Activated naive CD8-positive, alpha-beta T cell (primary cell): ENCODE measurements at regions not wholly inside any gene's neighbourhood (a gene's known extent, or its start where the extent isn't known, plus 50 kb on each side); places are given as distances from the start of the nearest gene placed in this dataset.

Experiments used
- H3K27ac Mint-ChIP-seq: one replicate; pipeline ENCODE4 v1.8.0; 2021; ENCODE audit warnings: mixed read lengths
- H3K27me3 Mint-ChIP-seq: one replicate; pipeline ENCODE4 v1.8.0; 2021; ENCODE audit warnings: mixed read lengths
- H3K36me3 Mint-ChIP-seq: one replicate; pipeline ENCODE4 v1.8.0; 2021; ENCODE audit warnings: mixed read lengths
- H3K4me1 Mint-ChIP-seq: one replicate; pipeline ENCODE4 v1.8.0; 2021; ENCODE audit warnings: low read depth, mixed read lengths
- H3K4me3 Mint-ChIP-seq: one replicate; pipeline ENCODE4 v1.8.0; 2021; ENCODE audit warnings: mild to moderate bottlenecking, mixed read lengths
- H3K9me3 Mint-ChIP-seq: one replicate; pipeline ENCODE4 v1.8.0; 2021; ENCODE audit warnings: low read depth, mixed read lengths

GRCh38 chr6:115365783-115366182 lies 694.9 kb downstream of the FRK start:
- H3K36me3 Mint-ChIP-seq = no peaks in the 10 kb centered on the region

GRCh38 chr6:115363379-115363778 lies 697.3 kb downstream of the FRK start:
- H3K36me3 Mint-ChIP-seq = no peaks in the 10 kb centered on the region
- peaks cover 7% of the 10 kb centered on the region for H3K9me3 Mint-ChIP-seq
- no peaks in the 10 kb centered on the region for H3K27me3 Mint-ChIP-seq
- no peaks in the 10 kb centered on the region for H3K4me1 Mint-ChIP-seq
- H3K27ac Mint-ChIP-seq = no peak overlapping the region
- no peak overlapping the region for H3K4me3 Mint-ChIP-seq

More at GRCh38 chr6:115365783-115366182, 694.9 kb downstream of the FRK start:
- H3K27me3 Mint-ChIP-seq = no peaks in the 10 kb centered on the region
- no peaks in the 10 kb centered on the region for H3K4me1 Mint-ChIP-seq
- H3K9me3 Mint-ChIP-seq = peaks cover 8% of the 10 kb centered on the region
- no peak overlapping the region for H3K27ac Mint-ChIP-seq
- H3K4me3 Mint-ChIP-seq = no peak overlapping the region

GRCh38 chr6:115362234-115362633 lies 698.5 kb downstream of the FRK start:
- no peaks in the 10 kb centered on the region for H3K36me3 Mint-ChIP-seq
- H3K27me3 Mint-ChIP-seq = no peaks in the 10 kb centered on the region
- peaks cover 7% of the 10 kb centered on the region for H3K9me3 Mint-ChIP-seq
- no peak overlapping the region for H3K27ac Mint-ChIP-seq
- no peak overlapping the region for H3K4me3 Mint-ChIP-seq
- H3K4me1 Mint-ChIP-seq = no peaks in the 10 kb centered on the region

- Mint-ChIP-seq H3K9me3 (peaks cover 4% of the 10 kb centered on the region), H3K27me3 (no peaks in the 10 kb centered on the region), H3K4me3 (no peak overlapping the region), H3K36me3 (no peaks in the 10 kb centered on the region), H3K27ac (no peak overlapping the region), H3K4me1 (no peaks in the 10 kb centered on the region)
Measured at GRCh38 chr6:115360602-115361325, 699.9 kb downstream of the FRK start.

- Mint-ChIP-seq H3K9me3 (peaks cover 11% of the 10 kb centered on the region), H3K4me3 (no peak overlapping the region), H3K27me3 (no peaks in the 10 kb centered on the region), H3K4me1 (no peaks in the 10 kb centered on the region), H3K27ac (no peak overlapping the region), H3K36me3 (no peaks in the 10 kb centered on the region)
Measured at GRCh38 chr6:115358616-115359015, 702.1 kb downstream of the FRK start.

GRCh38 chr6:115356371-115356770 lies 704.3 kb downstream of the FRK start:
- no peak overlapping the region for H3K27ac Mint-ChIP-seq
- no peaks in the 10 kb centered on the region for H3K27me3 Mint-ChIP-seq
- H3K4me3 Mint-ChIP-seq = no peak overlapping the region
- H3K36me3 Mint-ChIP-seq = no peaks in the 10 kb centered on the region
- H3K4me1 Mint-ChIP-seq = no peaks in the 10 kb centered on the region
- H3K9me3 Mint-ChIP-seq = peaks cover 11% of the 10 kb centered on the region

GRCh38 chr6:115323001-115323400 lies 737.7 kb downstream of the FRK start:
- Mint-ChIP-seq H3K27ac (no peak overlapping the region), H3K4me3 (no peak overlapping the region), H3K36me3 (no peaks in the 10 kb centered on the region), H3K4me1 (no peaks in the 10 kb centered on the region), H3K27me3 (no peaks in the 10 kb centered on the region), H3K9me3 (peaks cover 5% of the 10 kb centered on the region)

GRCh38 chr6:115319823-115320222 lies 740.9 kb downstream of the FRK start:
- no peaks in the 10 kb centered on the region for H3K27me3 Mint-ChIP-seq
- no peak overlapping the region for H3K4me3 Mint-ChIP-seq
- H3K36me3 Mint-ChIP-seq = no peaks in the 10 kb centered on the region
- no peak overlapping the region for H3K27ac Mint-ChIP-seq
- H3K9me3 Mint-ChIP-seq = peaks cover 5% of the 10 kb centered on the region
- H3K4me1 Mint-ChIP-seq = no peaks in the 10 kb centered on the region

GRCh38 chr6:115310156-115310555 lies 750.5 kb downstream of the FRK start:
- Mint-ChIP-seq H3K9me3 (peaks cover 24% of the 10 kb centered on the region), H3K4me1 (no peaks in the 10 kb centered on the region), H3K27ac (no peak overlapping the region), H3K27me3 (no peaks in the 10 kb centered on the region), H3K36me3 (no peaks in the 10 kb centered on the region), H3K4me3 (no peak overlapping the region)

GRCh38 chr6:115302731-115303130 lies 758.0 kb downstream of the FRK start:
- no peaks in the 10 kb centered on the region for H3K27me3 Mint-ChIP-seq
- no peaks in the 10 kb centered on the region for H3K4me1 Mint-ChIP-seq
- no peaks in the 10 kb centered on the region for H3K36me3 Mint-ChIP-seq
- no peak overlapping the region for H3K27ac Mint-ChIP-seq
- H3K4me3 Mint-ChIP-seq = no peak overlapping the region
- peaks cover 19% of the 10 kb centered on the region for H3K9me3 Mint-ChIP-seq

- Mint-ChIP-seq H3K36me3 (no peaks in the 10 kb centered on the region), H3K4me3 (no peak overlapping the region), H3K4me1 (no peaks in the 10 kb centered on the region), H3K9me3 (peaks cover 7% of the 10 kb centered on the region), H3K27me3 (no peaks in the 10 kb centered on the region), H3K27ac (no peak overlapping the region)
Measured at GRCh38 chr6:115287467-115287866, 773.2 kb downstream of the FRK start.

- Mint-ChIP-seq H3K4me3 (no peak overlapping the region), H3K27ac (no peak overlapping the region), H3K4me1 (no peaks in the 10 kb centered on the region), H3K36me3 (no peaks in the 10 kb centered on the region), H3K27me3 (no peaks in the 10 kb centered on the region), H3K9me3 (peaks cover 10% of the 10 kb centered on the region)
Measured at GRCh38 chr6:115276881-115277565, 783.7 kb downstream of the FRK start.

GRCh38 chr6:115272311-115272710 lies 788.4 kb downstream of the FRK start:
- Mint-ChIP-seq H3K9me3 (peaks cover 6% of the 10 kb centered on the region), H3K27me3 (no peaks in the 10 kb centered on the region), H3K4me3 (no peak overlapping the region), H3K4me1 (no peaks in the 10 kb centered on the region), H3K36me3 (no peaks in the 10 kb centered on the region), H3K27ac (no peak overlapping the region)

- H3K4me1 Mint-ChIP-seq = no peaks in the 10 kb centered on the region
- peaks cover 4% of the 10 kb centered on the region for H3K9me3 Mint-ChIP-seq
- H3K27me3 Mint-ChIP-seq = no peaks in the 10 kb centered on the region
- no peak overlapping the region for H3K27ac Mint-ChIP-seq
- H3K36me3 Mint-ChIP-seq = no peaks in the 10 kb centered on the region
- no peak overlapping the region for H3K4me3 Mint-ChIP-seq
Measured at GRCh38 chr6:115271434-115271833, 789.3 kb downstream of the FRK start.

- H3K36me3 Mint-ChIP-seq = no peaks in the 10 kb centered on the region
- H3K4me1 Mint-ChIP-seq = no peaks in the 10 kb centered on the region
Measured at GRCh38 chr6:115270953-115271352, 789.7 kb downstream of the FRK start.

GRCh38 chr6:115241373-115241772 lies 819.3 kb downstream of the FRK start:
- Mint-ChIP-seq H3K4me3 (no peak overlapping the region), H3K9me3 (peaks cover 4% of the 10 kb centered on the region), H3K27ac (no peak overlapping the region), H3K36me3 (no peaks in the 10 kb centered on the region), H3K27me3 (no peaks in the 10 kb centered on the region), H3K4me1 (no peaks in the 10 kb centered on the region)

More at GRCh38 chr6:115270953-115271352, 789.7 kb downstream of the FRK start:
- Mint-ChIP-seq H3K27me3 (no peaks in the 10 kb centered on the region), H3K4me3 (no peak overlapping the region), H3K27ac (no peak overlapping the region), H3K9me3 (peaks cover 4% of the 10 kb centered on the region)
